ENCODE measurements at regions not wholly inside any gene's neighbourhood (a gene's known extent, or its start where the extent isn't known, plus 50 kb on each side); places are given as distances from the start of the nearest gene placed in this dataset.

GRCh38 chr4:96986816-96987215 is 1146.9 kb downstream of the PDHA2 start:
- TF ChIP-seq CTCF (IDR thresholded peaks at IDR 0.05; ENCODE audit: poor library complexity) = no peak
- no peak for TF ChIP-seq EZH2phosphoT487 (IDR thresholded peaks at IDR 0.05; ENCODE audit: low read depth, severe bottlenecking, unreplicated experiment)
